Smooth muscle cell (in vitro differentiated cells): ENCODE measurements at regions not wholly inside any gene's neighbourhood (a gene's known extent, or its start where the extent isn't known, plus 50 kb on each side); places are given as distances from the start of the nearest gene placed in this dataset.

Experiments used
- DNase-seq: peaks from one replicate; lab custom pipeline; 2025; ENCODE audit not compliant: unreplicated experiment; lab: John Stamatoyannopoulos, UW
- H2AFZ ChIP-seq: fragments of 200-600 bp; sonication (generic); 2 replicates; pipeline ENCODE4 v1.6.0; 2016; ENCODE audit warnings: antibody characterized with exemption, low read depth, mild to moderate bottlenecking
- H3F3A ChIP-seq: fragments of 200-600 bp; sonication (generic); 2 replicates; pipeline ENCODE4 v1.6.0; 2017; ENCODE audit warnings: antibody characterized with exemption, low read depth
- H3K27ac ChIP-seq: fragments of 200-600 bp; sonication (generic); 2 replicates; pipeline ENCODE4 v1.5.1; 2016; ENCODE audit warnings: low read depth, mild to moderate bottlenecking
- H3K27me3 ChIP-seq: fragments of 200-600 bp; sonication (generic); 2 replicates; pipeline ENCODE4 v1.6.1; 2016; ENCODE audit warnings: low read depth, mild to moderate bottlenecking
- H3K36me3 ChIP-seq: fragments of 200-600 bp; sonication (generic); 2 replicates; pipeline ENCODE4 v1.5.1; 2016; ENCODE audit warnings: low read depth
- H3K4me1 ChIP-seq: fragments of 200-600 bp; sonication (generic); 2 replicates; pipeline ENCODE4 v1.5.1; 2016; ENCODE audit warnings: low read depth
- H3K4me2 ChIP-seq: fragments of 200-600 bp; sonication (generic); 2 replicates; pipeline ENCODE4 v1.6.0; 2016; ENCODE audit warnings: mild to moderate bottlenecking
- H3K4me3 ChIP-seq: fragments of 200-600 bp; sonication (generic); 2 replicates; pipeline ENCODE4 v1.5.1; 2016; ENCODE audit warnings: mild to moderate bottlenecking
- H3K79me2 ChIP-seq: fragments of 200-600 bp; sonication (generic); 2 replicates; pipeline ENCODE4 v1.6.0; 2016; ENCODE audit warnings: low read depth, mild to moderate bottlenecking
- H3K9ac ChIP-seq: fragments of 200-600 bp; sonication (generic); 2 replicates; pipeline ENCODE4 v1.6.0; 2016; ENCODE audit warnings: low read depth
- H3K9me3 ChIP-seq: fragments of 200-600 bp; sonication (generic); replicated peaks from 2 replicates; pipeline ENCODE4 v1.5.1; 2016; ENCODE audit warnings: low read depth
- H4K20me1 ChIP-seq: fragments of 200-600 bp; sonication (generic); 2 replicates; pipeline ENCODE4 v1.6.0; 2016; ENCODE audit warnings: low read depth
- WGBS: methylation state at CpG from one replicate; pipeline ENCODE4 v1.1.7; 2016; ENCODE audit warnings: low lambda C conversion rate; 5-methylcytosine and 5-hydroxymethylcytosine counted together
- TF ChIP-seq, protein P1 (sequence below): fragments of 200-600 bp; sonication (generic); IDR thresholded peaks from 2 replicates; pipeline ENCODE4 v1.5.1; 2017; ENCODE audit warnings: borderline replicate concordance, mild to moderate bottlenecking, antibody characterized with exemption; ENCODE audit not compliant: insufficient read depth, poor library complexity, severe bottlenecking

- Histone ChIP-seq H4K20me1 (no peaks in the 10 kb centered on the region), H3K79me2 (no peaks in the 10 kb centered on the region), H3K27ac (no peak overlapping the region), H2AFZ (no peak overlapping the region), H3K4me2 (no peak overlapping the region), H3K9ac (no peak overlapping the region), H3K27me3 (no peaks in the 10 kb centered on the region), H3K4me3 (no peak overlapping the region), H3F3A (no peaks in the 10 kb centered on the region), H3K36me3 (no peaks in the 10 kb centered on the region), H3K4me1 (no peaks in the 10 kb centered on the region), H3K9me3 (no peaks in the 10 kb centered on the region)
- TF ChIP-seq, protein P1, sequence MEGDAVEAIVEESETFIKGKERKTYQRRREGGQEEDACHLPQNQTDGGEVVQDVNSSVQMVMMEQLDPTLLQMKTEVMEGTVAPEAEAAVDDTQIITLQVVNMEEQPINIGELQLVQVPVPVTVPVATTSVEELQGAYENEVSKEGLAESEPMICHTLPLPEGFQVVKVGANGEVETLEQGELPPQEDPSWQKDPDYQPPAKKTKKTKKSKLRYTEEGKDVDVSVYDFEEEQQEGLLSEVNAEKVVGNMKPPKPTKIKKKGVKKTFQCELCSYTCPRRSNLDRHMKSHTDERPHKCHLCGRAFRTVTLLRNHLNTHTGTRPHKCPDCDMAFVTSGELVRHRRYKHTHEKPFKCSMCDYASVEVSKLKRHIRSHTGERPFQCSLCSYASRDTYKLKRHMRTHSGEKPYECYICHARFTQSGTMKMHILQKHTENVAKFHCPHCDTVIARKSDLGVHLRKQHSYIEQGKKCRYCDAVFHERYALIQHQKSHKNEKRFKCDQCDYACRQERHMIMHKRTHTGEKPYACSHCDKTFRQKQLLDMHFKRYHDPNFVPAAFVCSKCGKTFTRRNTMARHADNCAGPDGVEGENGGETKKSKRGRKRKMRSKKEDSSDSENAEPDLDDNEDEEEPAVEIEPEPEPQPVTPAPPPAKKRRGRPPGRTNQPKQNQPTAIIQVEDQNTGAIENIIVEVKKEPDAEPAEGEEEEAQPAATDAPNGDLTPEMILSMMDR, result no peak
- WGBS, result 82% methylated on average over 2 of the region's 2 CpGs
- no peak for DNase-seq
Measured at GRCh38 chr4:128698386-128698785, 111.1 kb upstream of the JADE1 start.

DNA sequence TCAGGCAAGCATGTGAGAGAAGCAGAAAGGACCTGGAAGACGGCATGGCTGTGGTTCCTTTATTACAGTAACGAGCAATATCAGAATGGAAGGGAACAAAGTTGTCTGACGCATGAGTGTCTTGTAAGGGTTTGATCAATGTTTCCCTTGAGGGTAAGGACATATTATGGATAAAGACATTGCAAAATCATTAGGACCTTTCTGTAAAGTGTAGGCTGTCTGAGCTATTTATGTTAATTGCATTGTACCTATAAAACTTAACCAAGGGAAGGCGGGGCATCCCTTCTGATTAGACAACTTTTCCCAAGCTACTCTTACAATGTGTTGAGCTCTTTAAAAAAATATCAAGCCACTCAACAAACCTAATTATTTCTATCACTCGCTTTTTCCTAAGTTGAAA lies 112.2 kb upstream of the JADE1 start:
- peak overlapping the region; percentile 62 for H2AFZ ChIP-seq
- H3K4me1 ChIP-seq, result no peaks in the 10 kb centered on the region
- no peak overlapping the region for H3K27ac ChIP-seq
- no peaks in the 10 kb centered on the region for H3K9me3 ChIP-seq
- no peak for DNase-seq
- H3K79me2 ChIP-seq, result no peaks in the 10 kb centered on the region
- no peak overlapping the region for H3K4me3 ChIP-seq
- H4K20me1 ChIP-seq, result no peaks in the 10 kb centered on the region
- H3K9ac ChIP-seq, result no peak overlapping the region
- H3K4me2 ChIP-seq, result no peak overlapping the region
- no peaks in the 10 kb centered on the region for H3K36me3 ChIP-seq
- 71% methylated on average over 5 of the region's 5 CpGs for WGBS
- TF ChIP-seq, protein P1, result no peak
- H3F3A ChIP-seq, result no peaks in the 10 kb centered on the region
- no peaks in the 10 kb centered on the region for H3K27me3 ChIP-seq

- Histone ChIP-seq H4K20me1 (no peaks in the 10 kb centered on the region), H2AFZ (peak overlapping the region; percentile 44), H3K27me3 (no peaks in the 10 kb centered on the region), H3K79me2 (no peaks in the 10 kb centered on the region), H3K36me3 (no peaks in the 10 kb centered on the region), H3K4me1 (no peaks in the 10 kb centered on the region), H3K4me2 (no peak overlapping the region), H3K9ac (no peak overlapping the region), H3K9me3 (no peaks in the 10 kb centered on the region), H3K27ac (no peak overlapping the region), H3K4me3 (no peak overlapping the region), H3F3A (peaks cover 5% of the 10 kb centered on the region)
- TF ChIP-seq, protein P1, result no peak
- DNase-seq, result no peak
- 35% methylated on average over 3 of the region's 3 CpGs for WGBS
Measured at GRCh38 chr4:128690011-128690410, 119.5 kb upstream of the JADE1 start.

GRCh38 chr4:128688846-128689437 lies 120.6 kb upstream of the JADE1 start:
- H3K4me1 ChIP-seq, result no peaks in the 10 kb centered on the region
- H3K4me3 ChIP-seq, result no peak overlapping the region
- no peaks in the 10 kb centered on the region for H4K20me1 ChIP-seq
- peaks cover 5% of the 10 kb centered on the region for H3F3A ChIP-seq
- no peak for DNase-seq
- TF ChIP-seq, protein P1, result no peak
- WGBS, result 33% methylated on average over 3 of the region's 3 CpGs
- H3K27me3 ChIP-seq, result no peaks in the 10 kb centered on the region
- no peaks in the 10 kb centered on the region for H3K9me3 ChIP-seq
- no peak overlapping the region for H3K4me2 ChIP-seq
- no peak overlapping the region for H3K9ac ChIP-seq
- H2AFZ ChIP-seq, result no peak overlapping the region
- no peak overlapping the region for H3K27ac ChIP-seq
- no peaks in the 10 kb centered on the region for H3K79me2 ChIP-seq
- H3K36me3 ChIP-seq, result no peaks in the 10 kb centered on the region
